Activated CD8-positive, alpha-beta T cell treated with anti-CD3 and anti-CD28 coated beads, Interleukin-2, amount 10 ng/mL, durations not matched to agents 7 days and 5 days (primary cell): ENCODE measurements at regions not wholly inside any gene's neighbourhood (a gene's known extent, or its start where the extent isn't known, plus 50 kb on each side); places are given as distances from the start of the nearest gene placed in this dataset.
"Not testable (repeated sequence)": the region's sequence is repeated elsewhere in the genome, so short reads cannot be mapped to it uniquely, and the experiment has no call there.

Experiments
- ATAC-seq: fragments of 150-1000 bp; cut with Tn5 transposase; one replicate; pipeline ENCODE4 v1.10.0; 2021; ENCODE audit warnings: moderate library complexity
- CTCF ChIA-PET: fragments of 350-600 bp; sonication (Branson Sonifier 250); formaldehyde crosslinking; loops from one replicate; lab custom pipeline; 2021; ENCODE audit warnings: antibody characterized with exemption; lab: Charles Lee
- POLR2A ChIA-PET: fragments of 350-600 bp; sonication (Branson Sonifier 250); formaldehyde crosslinking; loops from one replicate; lab custom pipeline; 2021; ENCODE audit warnings: antibody characterized with exemption; lab: Charles Lee
- DNase-seq: peaks from one replicate; pipeline ENCODE4 v3.0.0-alpha.2; 2020
- H3K27ac Mint-ChIP-seq: one replicate; pipeline ENCODE4 v1.8.0; 2021; ENCODE audit warnings: mild to moderate bottlenecking, mixed read lengths
- H3K27me3 Mint-ChIP-seq: one replicate; pipeline ENCODE4 v1.8.0; 2021; ENCODE audit warnings: low read depth, mixed read lengths
- H3K36me3 Mint-ChIP-seq: one replicate; pipeline ENCODE4 v1.8.0; 2021; ENCODE audit warnings: low read depth, mixed read lengths
- H3K4me1 Mint-ChIP-seq: one replicate; pipeline ENCODE4 v1.8.0; 2021; ENCODE audit warnings: low read depth, mixed read lengths
- H3K4me3 Mint-ChIP-seq: one replicate; pipeline ENCODE4 v1.8.0; 2021; ENCODE audit warnings: mild to moderate bottlenecking, mixed read lengths
- H3K9me3 Mint-ChIP-seq: one replicate; pipeline ENCODE4 v1.8.0; 2022; ENCODE audit warnings: mixed read lengths; ENCODE audit not compliant: insufficient read depth

DNA sequence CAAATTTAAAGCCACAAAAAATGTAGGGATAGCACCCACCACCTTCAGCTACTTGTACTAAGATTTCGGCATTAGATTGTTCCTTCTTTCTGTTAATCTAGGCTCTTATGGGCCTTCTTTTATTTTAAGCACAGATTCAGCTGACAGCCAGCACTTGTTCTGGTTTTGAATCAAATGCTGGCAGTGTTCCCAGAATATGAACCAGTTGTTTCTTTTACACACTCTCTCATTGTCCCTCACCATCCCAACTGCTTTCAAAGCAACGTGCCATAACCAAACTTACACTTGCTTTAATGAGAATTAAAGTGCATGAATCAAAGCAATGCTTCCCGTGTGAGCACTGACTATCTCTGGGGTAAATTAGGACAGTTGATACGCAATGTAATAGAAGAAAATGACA lies 744.5 kb upstream of the FAM241A start:
- H3K9me3 Mint-ChIP-seq = no peaks in the 10 kb centered on the region
- ChIA-PET POLR2A (no interaction called here), CTCF (no interaction called here)
- ATAC-seq = no peak
- no peaks in the 10 kb centered on the region for H3K4me1 Mint-ChIP-seq
- H3K27ac Mint-ChIP-seq = no peak overlapping the region
- DNase-seq = no peak
- no peak overlapping the region for H3K4me3 Mint-ChIP-seq
- no peaks in the 10 kb centered on the region for H3K36me3 Mint-ChIP-seq
- H3K27me3 Mint-ChIP-seq = no peaks in the 10 kb centered on the region

DNA sequence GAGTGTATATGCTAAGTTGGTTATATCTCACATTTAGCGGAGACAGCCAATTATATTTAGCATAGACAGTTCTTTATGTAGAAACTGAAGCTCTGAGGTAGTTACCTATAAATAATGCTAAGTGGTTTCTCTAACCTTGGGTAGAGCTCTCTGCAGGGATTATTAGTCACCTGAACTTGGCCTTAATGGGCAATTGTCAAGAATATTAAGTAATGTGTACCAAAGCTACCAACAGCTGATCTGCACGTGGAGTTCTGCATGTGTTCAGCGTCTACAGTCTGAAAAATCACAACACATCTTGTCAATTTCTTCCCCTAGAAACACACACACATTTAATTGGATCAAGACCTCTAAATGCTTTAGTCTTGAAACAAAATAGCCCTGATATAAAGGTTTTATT lies 740.6 kb upstream of the FAM241A start:
- CTCF ChIA-PET = no interaction called here
- ATAC-seq (no peak), DNase-seq (no peak)
- no peak overlapping the region for H3K4me3 Mint-ChIP-seq
- no peaks in the 10 kb centered on the region for H3K27me3 Mint-ChIP-seq
- H3K9me3 Mint-ChIP-seq = no peaks in the 10 kb centered on the region
- no peaks in the 10 kb centered on the region for H3K4me1 Mint-ChIP-seq
- POLR2A ChIA-PET = no interaction called here
- no peak overlapping the region for H3K27ac Mint-ChIP-seq
- H3K36me3 Mint-ChIP-seq = no peaks in the 10 kb centered on the region

DNA sequence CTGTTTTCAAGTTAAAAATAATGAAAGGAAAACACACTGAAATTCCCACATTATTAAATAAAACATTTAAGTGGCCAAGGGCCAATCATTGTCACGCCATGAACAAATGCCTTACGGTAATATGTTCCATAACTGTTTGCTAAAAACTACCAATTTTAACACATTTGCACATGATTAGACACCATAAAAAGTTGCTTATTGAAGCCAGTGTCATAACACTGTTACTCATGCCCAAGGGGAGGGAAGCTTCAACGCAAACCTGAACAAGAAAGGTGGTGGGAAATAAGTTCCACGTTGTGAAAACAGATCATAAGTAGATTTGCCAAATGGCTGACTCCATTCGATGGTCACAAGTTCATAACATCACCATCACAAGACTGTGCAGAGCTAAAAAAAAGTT lies 739.3 kb upstream of the FAM241A start:
- Mint-ChIP-seq H3K4me3 (no peak overlapping the region), H3K36me3 (no peaks in the 10 kb centered on the region), H3K4me1 (no peaks in the 10 kb centered on the region), H3K27ac (no peak overlapping the region), H3K27me3 (no peaks in the 10 kb centered on the region), H3K9me3 (no peaks in the 10 kb centered on the region)
- ChIA-PET POLR2A (no interaction called here), CTCF (no interaction called here)
- DNase-seq (no peak), ATAC-seq (no peak)

- Mint-ChIP-seq H3K27me3 (no peaks in the 10 kb centered on the region), H3K4me3 (no peak overlapping the region), H3K27ac (no peak overlapping the region), H3K9me3 (no peaks in the 10 kb centered on the region), H3K4me1 (no peaks in the 10 kb centered on the region), H3K36me3 (no peaks in the 10 kb centered on the region)
- CTCF ChIA-PET = no interaction called here
- POLR2A ChIA-PET = no interaction called here
- DNase-seq (no peak), ATAC-seq (no peak)
These were observed 734.7 kb upstream of the FAM241A start for GRCh38 chr4:111410571-111410970.

DNA sequence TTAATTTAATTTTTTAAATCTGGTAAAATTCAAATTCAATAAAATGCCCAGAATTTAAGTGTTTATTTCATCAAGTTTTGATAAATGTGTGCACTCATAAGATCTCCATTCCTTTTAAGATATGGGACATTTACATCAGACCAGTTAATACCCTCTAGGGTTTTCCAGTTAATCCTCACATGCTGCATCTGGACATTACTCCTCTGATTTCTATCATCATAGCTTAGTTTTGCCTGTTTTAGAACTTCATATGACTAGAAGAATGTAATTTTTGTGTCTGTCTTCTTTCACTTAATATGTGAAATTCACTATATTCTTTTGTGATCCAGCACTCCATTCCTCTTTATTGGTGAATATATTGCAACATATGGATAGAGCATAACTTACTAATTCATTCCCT lies 727.7 kb upstream of the FAM241A start:
- no peak for ATAC-seq
- no peaks in the 10 kb centered on the region for H3K4me1 Mint-ChIP-seq
- CTCF ChIA-PET = no interaction called here
- DNase-seq = no peak
- H3K4me3 Mint-ChIP-seq = no peak overlapping the region
- no peak overlapping the region for H3K27ac Mint-ChIP-seq
- H3K27me3 Mint-ChIP-seq = no peaks in the 10 kb centered on the region
- POLR2A ChIA-PET = no interaction called here
- H3K9me3 Mint-ChIP-seq = no peaks in the 10 kb centered on the region
- no peaks in the 10 kb centered on the region for H3K36me3 Mint-ChIP-seq

DNA sequence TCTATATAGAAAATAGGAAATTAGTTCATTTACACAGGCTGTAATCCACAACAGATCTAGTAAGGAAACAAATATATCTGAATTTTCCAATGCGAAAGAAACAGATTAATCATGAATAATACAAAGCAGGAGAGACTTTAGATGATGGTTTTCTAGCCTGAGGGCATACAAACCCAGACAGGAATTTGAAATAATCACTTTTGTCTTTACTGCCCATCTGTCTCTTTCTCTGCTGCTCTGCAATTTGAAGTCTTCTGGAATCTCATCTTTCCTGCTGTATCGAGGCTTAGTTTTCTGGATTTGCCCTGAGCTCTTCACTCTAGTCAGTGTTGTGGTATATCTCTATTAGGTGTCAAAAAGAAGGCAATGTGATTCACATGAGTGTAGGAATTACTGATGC lies 711.8 kb upstream of the FAM241A start:
- Mint-ChIP-seq H3K27ac (no peak overlapping the region), H3K36me3 (no peaks in the 10 kb centered on the region), H3K4me1 (no peaks in the 10 kb centered on the region), H3K4me3 (no peak overlapping the region), H3K27me3 (no peaks in the 10 kb centered on the region), H3K9me3 (no peaks in the 10 kb centered on the region)
- CTCF ChIA-PET = interaction anchor here (1.0 kb wide), 1 partner anchor 18 kb away, joined by 3 read pairs; no protein-coding TSS in a partner anchor
- DNase-seq (no peak), ATAC-seq (no peak)
- POLR2A ChIA-PET = no interaction called here

DNA sequence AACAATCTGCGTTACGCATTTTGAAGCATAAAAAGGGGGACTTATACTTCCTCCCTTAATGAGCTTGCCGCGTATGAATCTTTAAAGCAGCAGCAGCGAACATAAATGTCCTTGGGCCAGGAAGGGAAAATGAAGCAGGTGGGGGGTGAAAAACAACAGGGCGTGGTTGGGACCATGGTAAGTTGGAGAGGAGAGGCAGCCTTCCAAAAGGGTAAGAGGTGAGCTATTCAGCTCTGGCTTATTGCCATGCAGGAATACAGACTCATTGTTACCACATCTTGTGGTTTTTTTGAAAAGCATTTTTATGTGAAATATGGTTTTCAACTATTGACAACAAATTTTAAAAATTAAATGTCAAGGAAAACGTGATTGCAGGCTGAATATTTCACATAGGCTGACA lies 710.7 kb upstream of the FAM241A start:
- no peak for ATAC-seq
- no peak for DNase-seq
- no peaks in the 10 kb centered on the region for H3K9me3 Mint-ChIP-seq
- POLR2A ChIA-PET = no interaction called here
- H3K27ac Mint-ChIP-seq = no peak overlapping the region
- H3K36me3 Mint-ChIP-seq = no peaks in the 10 kb centered on the region
- CTCF ChIA-PET = interaction anchor here (1.0 kb wide), 1 partner anchor 19 kb away, joined by 3 read pairs; no protein-coding TSS in a partner anchor
- H3K27me3 Mint-ChIP-seq = no peaks in the 10 kb centered on the region
- no peak overlapping the region for H3K4me3 Mint-ChIP-seq
- no peaks in the 10 kb centered on the region for H3K4me1 Mint-ChIP-seq

DNA sequence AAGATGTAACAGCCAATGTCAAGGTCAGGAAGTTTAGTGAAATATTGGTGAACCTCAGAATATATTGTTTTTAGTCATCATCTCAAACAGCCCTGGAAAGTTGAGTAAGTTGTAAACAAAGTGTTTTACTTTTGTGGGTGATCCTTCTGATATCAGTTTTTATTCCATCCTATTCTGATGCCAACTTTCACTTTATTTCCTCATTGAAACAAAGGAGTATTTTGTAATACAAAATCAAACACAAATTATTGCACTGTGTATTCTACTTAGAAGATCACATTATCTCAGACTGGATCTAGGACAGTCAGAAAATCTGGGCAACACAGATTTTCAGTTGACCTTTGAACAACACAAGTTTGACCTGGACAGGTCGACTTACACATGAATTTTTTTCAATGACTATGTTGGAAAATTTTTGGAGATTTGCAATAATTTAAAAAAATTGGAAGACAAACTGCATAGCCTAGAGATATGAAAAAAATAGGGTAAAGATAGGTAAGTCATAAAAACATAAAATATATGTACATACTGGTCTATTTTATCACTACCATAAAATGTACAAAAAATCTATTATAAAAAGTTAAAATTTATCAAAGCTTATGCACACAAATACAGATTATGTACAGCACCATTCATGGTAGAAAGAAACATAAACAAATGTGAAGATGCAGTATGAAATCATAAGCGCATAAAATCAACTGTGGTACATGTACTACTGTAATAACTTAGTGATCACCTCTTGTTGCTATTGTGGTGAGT lies 709.1 kb upstream of the FAM241A start:
- no peaks in the 10 kb centered on the region for H3K4me1 Mint-ChIP-seq
- CTCF ChIA-PET = no interaction called here

DNA sequence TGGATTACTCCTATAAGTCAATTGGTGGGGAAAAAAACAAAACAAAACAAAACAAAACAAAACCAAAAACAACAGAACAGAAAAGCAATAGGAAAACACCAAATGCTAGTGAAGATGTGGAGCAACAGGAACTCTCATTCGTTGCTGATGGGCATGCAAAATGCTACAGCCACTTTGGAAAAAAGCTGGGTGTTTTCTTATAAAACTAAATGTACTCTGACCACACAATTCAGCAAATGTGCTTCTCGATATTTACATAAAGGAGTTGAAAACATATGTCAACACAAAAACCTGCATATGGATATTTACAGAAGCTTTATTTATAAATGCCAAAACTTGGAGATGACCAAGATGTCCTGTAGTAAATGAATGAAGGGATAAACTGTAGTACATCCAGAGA lies 703.6 kb upstream of the FAM241A start:
- Mint-ChIP-seq H3K27me3 (no peaks in the 10 kb centered on the region), H3K4me1 (no peaks in the 10 kb centered on the region)

More for the DNA sequence above, 709.1 kb upstream of the FAM241A start:
- H3K4me3 Mint-ChIP-seq = no peak overlapping the region
- H3K27me3 Mint-ChIP-seq = no peaks in the 10 kb centered on the region
- no peaks in the 10 kb centered on the region for H3K36me3 Mint-ChIP-seq
- no peak for DNase-seq
- ATAC-seq = no peak
- H3K9me3 Mint-ChIP-seq = no peaks in the 10 kb centered on the region
- no peak overlapping the region for H3K27ac Mint-ChIP-seq
- POLR2A ChIA-PET = no interaction called here

DNA sequence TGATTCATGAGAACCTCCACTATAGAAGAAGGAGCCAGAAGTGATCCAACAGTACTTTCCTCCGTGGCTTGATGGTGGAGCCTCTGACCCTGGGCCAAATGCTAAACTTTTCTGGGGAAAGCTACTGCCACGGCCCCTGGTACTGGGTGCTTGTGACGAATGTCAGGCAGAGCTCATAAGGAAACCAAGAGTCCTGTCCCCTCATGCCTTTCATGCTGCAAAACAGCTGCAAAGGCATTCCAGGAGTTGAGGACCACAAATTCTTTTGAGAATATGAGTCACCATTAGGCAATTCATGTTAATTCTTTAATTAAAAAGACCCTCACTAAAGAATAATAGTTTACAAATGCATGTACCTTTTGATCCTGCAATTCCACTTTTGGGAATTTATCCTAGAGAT lies 700.4 kb upstream of the FAM241A start:
- POLR2A ChIA-PET, H3K27me3 Mint-ChIP-seq, H3K36me3 Mint-ChIP-seq: not testable (repeated sequence)

More for the DNA sequence above, 703.6 kb upstream of the FAM241A start:
- no peak for DNase-seq
- ChIA-PET CTCF (no interaction called here), POLR2A (no interaction called here)
- Mint-ChIP-seq H3K36me3 (no peaks in the 10 kb centered on the region), H3K9me3 (no peaks in the 10 kb centered on the region), H3K4me3 (no peak overlapping the region), H3K27ac (no peak overlapping the region)
- ATAC-seq = no peak

GRCh38 chr4:111449657-111450056 lies 695.6 kb upstream of the FAM241A start:
- H3K27ac Mint-ChIP-seq = no peak overlapping the region
- ChIA-PET CTCF (no interaction called here), POLR2A (no interaction called here)
- DNase-seq (no peak), ATAC-seq (no peak)
- no peak overlapping the region for H3K4me3 Mint-ChIP-seq
- H3K27me3 Mint-ChIP-seq = no peaks in the 10 kb centered on the region
- H3K9me3 Mint-ChIP-seq = peaks cover 6% of the 10 kb centered on the region
- no peaks in the 10 kb centered on the region for H3K4me1 Mint-ChIP-seq
- H3K36me3 Mint-ChIP-seq = no peaks in the 10 kb centered on the region

More for the DNA sequence above, 700.4 kb upstream of the FAM241A start:
- DNase-seq, H3K4me3 Mint-ChIP-seq, ATAC-seq, H3K4me1 Mint-ChIP-seq, H3K9me3 Mint-ChIP-seq, H3K27ac Mint-ChIP-seq, CTCF ChIA-PET: not testable (repeated sequence)

- H3K27ac Mint-ChIP-seq = no peak overlapping the region
- H3K27me3 Mint-ChIP-seq = no peaks in the 10 kb centered on the region
- H3K36me3 Mint-ChIP-seq = no peaks in the 10 kb centered on the region
- no peak overlapping the region for H3K4me3 Mint-ChIP-seq
- H3K9me3 Mint-ChIP-seq = peaks cover 6% of the 10 kb centered on the region
- POLR2A ChIA-PET = no interaction called here
- DNase-seq (no peak), ATAC-seq (no peak)
- no peaks in the 10 kb centered on the region for H3K4me1 Mint-ChIP-seq
- CTCF ChIA-PET = no interaction called here
These were observed 694.4 kb upstream of the FAM241A start for GRCh38 chr4:111450867-111451266.

DNA sequence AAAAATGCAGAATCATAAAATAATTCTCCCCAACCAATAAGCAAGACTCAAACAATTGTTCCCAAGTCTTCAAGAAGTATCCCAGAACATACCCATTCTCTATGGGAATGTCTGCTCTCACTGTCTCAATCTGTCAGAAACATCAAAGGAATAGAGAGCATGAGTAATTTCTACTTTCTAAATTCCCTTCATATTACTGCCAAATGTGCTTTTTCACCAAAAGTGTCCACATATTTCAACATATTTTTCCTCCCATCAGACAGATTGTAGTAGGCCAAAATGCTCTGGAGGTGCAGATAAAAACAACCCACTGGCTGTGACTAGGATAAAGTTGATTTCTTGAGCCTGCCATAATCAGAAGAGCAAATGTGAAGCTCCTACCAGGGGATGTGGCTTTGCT lies 692.0 kb upstream of the FAM241A start:
- DNase-seq = no peak
- no peak for ATAC-seq
- H3K9me3 Mint-ChIP-seq = no peaks in the 10 kb centered on the region
- CTCF ChIA-PET = no interaction called here
- H3K27me3 Mint-ChIP-seq = no peaks in the 10 kb centered on the region
- H3K4me3 Mint-ChIP-seq = no peak overlapping the region
- no peaks in the 10 kb centered on the region for H3K36me3 Mint-ChIP-seq
- H3K4me1 Mint-ChIP-seq = no peaks in the 10 kb centered on the region
- no peak overlapping the region for H3K27ac Mint-ChIP-seq
- POLR2A ChIA-PET = no interaction called here
